ENCODE measurements at regions not wholly inside any gene's neighbourhood (a gene's known extent, or its start where the extent isn't known, plus 50 kb on each side); places are given as distances from the start of the nearest gene placed in this dataset.

DNA sequence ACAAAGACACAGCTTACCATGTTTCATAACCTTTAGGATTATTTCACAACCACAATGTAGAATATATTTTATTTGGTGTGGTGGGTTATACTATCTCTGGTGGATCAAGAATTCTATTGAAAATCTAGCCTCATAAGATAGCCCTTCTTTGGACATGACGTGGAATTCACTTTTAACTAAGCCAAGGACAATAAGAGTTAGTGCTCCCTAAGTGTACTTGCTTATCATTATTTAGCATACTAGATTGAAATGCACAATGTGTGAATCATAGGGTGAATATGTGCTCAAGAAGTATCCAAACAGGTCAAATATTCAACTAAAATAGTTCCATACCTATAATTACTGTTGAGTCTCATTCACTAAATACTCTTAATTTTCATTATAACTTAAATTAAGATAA lies 1179.5 kb upstream of the GOT2 start:
- TF ChIP-seq, protein P1, sequence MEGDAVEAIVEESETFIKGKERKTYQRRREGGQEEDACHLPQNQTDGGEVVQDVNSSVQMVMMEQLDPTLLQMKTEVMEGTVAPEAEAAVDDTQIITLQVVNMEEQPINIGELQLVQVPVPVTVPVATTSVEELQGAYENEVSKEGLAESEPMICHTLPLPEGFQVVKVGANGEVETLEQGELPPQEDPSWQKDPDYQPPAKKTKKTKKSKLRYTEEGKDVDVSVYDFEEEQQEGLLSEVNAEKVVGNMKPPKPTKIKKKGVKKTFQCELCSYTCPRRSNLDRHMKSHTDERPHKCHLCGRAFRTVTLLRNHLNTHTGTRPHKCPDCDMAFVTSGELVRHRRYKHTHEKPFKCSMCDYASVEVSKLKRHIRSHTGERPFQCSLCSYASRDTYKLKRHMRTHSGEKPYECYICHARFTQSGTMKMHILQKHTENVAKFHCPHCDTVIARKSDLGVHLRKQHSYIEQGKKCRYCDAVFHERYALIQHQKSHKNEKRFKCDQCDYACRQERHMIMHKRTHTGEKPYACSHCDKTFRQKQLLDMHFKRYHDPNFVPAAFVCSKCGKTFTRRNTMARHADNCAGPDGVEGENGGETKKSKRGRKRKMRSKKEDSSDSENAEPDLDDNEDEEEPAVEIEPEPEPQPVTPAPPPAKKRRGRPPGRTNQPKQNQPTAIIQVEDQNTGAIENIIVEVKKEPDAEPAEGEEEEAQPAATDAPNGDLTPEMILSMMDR (conservative IDR thresholded peaks at IDR 0.05; ENCODE audit: low read depth, low read length): no peak
- no peak for DNase-seq (ENCODE audit: low read depth)
- H3K4me3 ChIP-seq (ENCODE audit: low read length): no peak overlapping the region

DNA sequence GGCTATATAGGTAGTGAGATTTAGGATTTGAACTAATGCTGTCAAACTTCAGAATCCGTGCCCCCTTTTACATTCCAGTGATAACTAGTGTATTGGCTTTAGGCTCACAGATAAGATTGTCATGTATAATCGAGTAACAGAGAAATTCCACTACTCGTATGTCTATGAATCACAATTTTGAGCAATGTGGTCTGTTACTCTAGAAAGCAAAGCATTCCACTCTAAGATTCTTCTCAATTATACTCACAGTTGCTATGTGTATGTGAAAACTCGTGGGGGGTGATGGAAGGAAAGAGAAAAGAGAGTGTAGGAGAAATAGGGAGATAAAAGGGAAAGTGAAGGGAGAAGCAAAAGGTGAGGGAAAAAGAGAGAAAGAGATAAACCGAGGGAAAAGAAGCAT lies 1175.1 kb upstream of the GOT2 start:
- H3K4me3 ChIP-seq (ENCODE audit: low read length): no peak overlapping the region
- DNase-seq (ENCODE audit: low read depth): no peak

GRCh38 chr16:59907611-59908010 lies 1173.5 kb upstream of the GOT2 start:
- TF ChIP-seq, protein P1 (conservative IDR thresholded peaks at IDR 0.05; ENCODE audit: low read depth, low read length): no peak
- no peak for DNase-seq (ENCODE audit: low read depth)
- no peak overlapping the region for H3K4me3 ChIP-seq (ENCODE audit: low read length)

More for the DNA sequence above, 1175.1 kb upstream of the GOT2 start:
- TF ChIP-seq, protein P1 (conservative IDR thresholded peaks at IDR 0.05; ENCODE audit: low read depth, low read length): no peak

DNA sequence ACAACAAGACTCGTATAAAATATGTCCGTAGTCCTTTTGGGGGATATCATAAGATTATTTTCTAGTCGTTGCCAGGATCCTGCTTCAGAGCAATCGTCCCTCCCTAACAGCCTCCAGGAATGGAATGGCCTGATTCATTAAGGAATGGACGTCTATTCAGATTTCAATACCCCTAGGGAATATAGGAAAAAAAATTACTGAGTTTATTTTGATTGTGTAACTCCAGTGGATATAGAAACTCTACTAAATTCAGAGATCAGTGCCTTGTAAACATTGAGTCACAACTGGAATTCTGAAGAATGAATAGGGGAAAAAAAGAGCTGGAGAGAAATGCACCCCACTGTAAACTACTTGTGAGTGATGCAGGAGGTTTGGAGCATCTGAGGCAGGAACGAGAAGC lies 1171.5 kb upstream of the GOT2 start:
- no peak overlapping the region for H3K4me3 ChIP-seq (ENCODE audit: low read length)
- TF ChIP-seq, protein P1 (conservative IDR thresholded peaks at IDR 0.05; ENCODE audit: low read depth, low read length): no peak
- DNase-seq (ENCODE audit: low read depth): no peak

GRCh38 chr16:59905131-59905530 lies 1171.0 kb upstream of the GOT2 start:
- no peak overlapping the region for H3K4me3 ChIP-seq (ENCODE audit: low read length)
- no peak for DNase-seq (ENCODE audit: low read depth)
- TF ChIP-seq, protein P1 (conservative IDR thresholded peaks at IDR 0.05; ENCODE audit: low read depth, low read length): no peak

- TF ChIP-seq, protein P1 (conservative IDR thresholded peaks at IDR 0.05; ENCODE audit: low read depth, low read length): no peak
- H3K4me3 ChIP-seq (ENCODE audit: low read length): no peak overlapping the region
- no peak for DNase-seq (ENCODE audit: low read depth)
Measured at GRCh38 chr16:59899940-59900339, 1165.8 kb upstream of the GOT2 start.

DNA sequence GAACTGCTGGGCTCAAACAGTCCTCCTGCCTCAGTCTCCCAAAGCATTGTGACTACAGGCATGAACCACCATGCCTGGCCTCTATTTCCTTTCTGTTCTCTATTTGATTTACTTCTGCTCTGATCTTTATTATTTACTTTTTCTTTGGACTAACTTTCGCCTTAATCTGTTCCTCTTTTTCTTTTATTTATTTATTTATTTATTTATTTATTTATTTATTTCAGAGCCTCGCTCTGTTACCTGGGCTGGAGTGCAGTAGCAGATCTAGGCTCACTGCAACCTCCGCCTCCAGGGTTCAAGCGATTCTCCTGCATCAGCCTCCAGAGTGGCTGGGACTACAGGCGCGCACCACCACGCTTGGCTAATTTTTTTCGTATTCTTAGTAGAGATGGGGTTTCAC lies 1158.3 kb upstream of the GOT2 start:
- DNase-seq (ENCODE audit: low read depth): no peak
- H3K4me3 ChIP-seq (ENCODE audit: low read length): no peak overlapping the region
- TF ChIP-seq, protein P1 (conservative IDR thresholded peaks at IDR 0.05; ENCODE audit: low read depth, low read length): no peak
